C4-2B (cell line): ENCODE measurements at regions not wholly inside any gene's neighbourhood (a gene's known extent, or its start where the extent isn't known, plus 50 kb on each side); places are given as distances from the start of the nearest gene placed in this dataset.

Experiments
- ZFX ChIP-seq: fragments of 450-650 bp; IDR thresholded peaks from 2 replicates; pipeline ENCODE4 v1.6.1; 2017
- TF ChIP-seq, protein P1 (sequence below): fragments of 450-650 bp; conservative IDR thresholded peaks from 2 replicates; pipeline ENCODE4 v1.5.1; 2017; ENCODE audit warnings: mild to moderate bottlenecking

DNA sequence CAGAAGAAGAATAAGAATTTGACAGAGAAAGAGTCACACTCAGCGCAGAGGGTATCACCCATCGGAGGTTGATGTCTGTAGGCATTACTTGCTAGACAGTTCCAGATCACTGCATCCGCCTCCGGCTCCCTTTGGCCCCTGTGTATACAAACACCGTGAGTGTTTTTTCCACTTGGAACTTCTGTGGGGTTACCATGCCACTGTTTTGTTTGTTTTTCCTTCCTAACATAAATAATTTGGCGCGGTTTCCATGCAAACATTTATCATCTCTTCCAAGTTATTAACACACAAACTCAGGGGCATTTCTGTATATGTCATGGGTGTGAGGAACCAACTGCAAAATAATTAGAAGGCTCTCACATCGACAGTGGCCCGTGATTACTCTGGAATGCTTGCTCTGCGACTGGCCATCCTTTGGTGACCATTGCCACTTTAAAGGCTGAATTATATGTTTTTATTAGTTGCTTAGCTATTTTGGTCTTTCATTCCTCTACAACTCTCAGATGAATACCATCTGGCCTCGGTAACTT lies 612.2 kb upstream of the MKI67 start:
- TF ChIP-seq, protein P1, sequence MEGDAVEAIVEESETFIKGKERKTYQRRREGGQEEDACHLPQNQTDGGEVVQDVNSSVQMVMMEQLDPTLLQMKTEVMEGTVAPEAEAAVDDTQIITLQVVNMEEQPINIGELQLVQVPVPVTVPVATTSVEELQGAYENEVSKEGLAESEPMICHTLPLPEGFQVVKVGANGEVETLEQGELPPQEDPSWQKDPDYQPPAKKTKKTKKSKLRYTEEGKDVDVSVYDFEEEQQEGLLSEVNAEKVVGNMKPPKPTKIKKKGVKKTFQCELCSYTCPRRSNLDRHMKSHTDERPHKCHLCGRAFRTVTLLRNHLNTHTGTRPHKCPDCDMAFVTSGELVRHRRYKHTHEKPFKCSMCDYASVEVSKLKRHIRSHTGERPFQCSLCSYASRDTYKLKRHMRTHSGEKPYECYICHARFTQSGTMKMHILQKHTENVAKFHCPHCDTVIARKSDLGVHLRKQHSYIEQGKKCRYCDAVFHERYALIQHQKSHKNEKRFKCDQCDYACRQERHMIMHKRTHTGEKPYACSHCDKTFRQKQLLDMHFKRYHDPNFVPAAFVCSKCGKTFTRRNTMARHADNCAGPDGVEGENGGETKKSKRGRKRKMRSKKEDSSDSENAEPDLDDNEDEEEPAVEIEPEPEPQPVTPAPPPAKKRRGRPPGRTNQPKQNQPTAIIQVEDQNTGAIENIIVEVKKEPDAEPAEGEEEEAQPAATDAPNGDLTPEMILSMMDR, result no peak
- TF ChIP-seq ZFX, result no peak
